ENCODE measurements at regions not wholly inside any gene's neighbourhood (a gene's known extent, or its start where the extent isn't known, plus 50 kb on each side); places are given as distances from the start of the nearest gene placed in this dataset.

GRCh38 chr1:63068626-63069025, 253.7 kb upstream of the FOXD3 start:
- Mint-ChIP-seq H3K27me3 (peaks cover 19% of the 10 kb centered on the region), H3K4me1 (ENCODE audit: low read depth) (no peaks in the 10 kb centered on the region)
- ATAC-seq = no peak

GRCh38 chr1:63069214-63069613, 253.2 kb upstream of the FOXD3 start:
- no peak overlapping the region for H3K27ac Mint-ChIP-seq
- TF ChIP-seq CTCF (IDR thresholded peaks at IDR 0.05) = no peak
- intact Hi-C loops (cut with micrococcal nuclease) = no loop called here
- no peak overlapping the region for H3K4me3 Mint-ChIP-seq
- ATAC-seq = no peak
- H3K9me3 Mint-ChIP-seq = no peaks in the 10 kb centered on the region
- no peaks in the 10 kb centered on the region for H3K4me1 Mint-ChIP-seq (ENCODE audit: low read depth)
- POLR2A ChIA-PET = no interaction called here
- peaks cover 21% of the 10 kb centered on the region for H3K27me3 Mint-ChIP-seq
- CTCF ChIA-PET = no interaction called here
- no peaks in the 10 kb centered on the region for H3K36me3 Mint-ChIP-seq (ENCODE audit: low read depth)
- no peak for DNase-seq

More at GRCh38 chr1:63068626-63069025, 253.7 kb upstream of the FOXD3 start:
- intact Hi-C loops (cut with micrococcal nuclease) = no loop called here
- no peak for DNase-seq
- Mint-ChIP-seq H3K36me3 (ENCODE audit: low read depth) (no peaks in the 10 kb centered on the region), H3K4me3 (no peak overlapping the region), H3K9me3 (no peaks in the 10 kb centered on the region), H3K27ac (no peak overlapping the region)
- CTCF ChIA-PET = no interaction called here
- POLR2A ChIA-PET = no interaction called here
- no peak for TF ChIP-seq CTCF (IDR thresholded peaks at IDR 0.05)

GRCh38 chr1:63073309-63074306, 248.8 kb upstream of the FOXD3 start:
- ChIA-PET POLR2A (no interaction called here), CTCF (no interaction called here)
- H3K27ac Mint-ChIP-seq = no peak overlapping the region
- intact Hi-C loops (cut with micrococcal nuclease) = no loop called here
- H3K4me3 Mint-ChIP-seq = no peak overlapping the region
- no peaks in the 10 kb centered on the region for H3K36me3 Mint-ChIP-seq (ENCODE audit: low read depth)
- no peak for ATAC-seq
- peaks cover 4% of the 10 kb centered on the region for H3K9me3 Mint-ChIP-seq
- DNase-seq = no peak
- H3K4me1 Mint-ChIP-seq (ENCODE audit: low read depth) = no peaks in the 10 kb centered on the region
- no peak for TF ChIP-seq CTCF (IDR thresholded peaks at IDR 0.05)
- peaks cover 31% of the 10 kb centered on the region for H3K27me3 Mint-ChIP-seq

- intact Hi-C loops (cut with micrococcal nuclease) = no loop called here
- Mint-ChIP-seq H3K36me3 (ENCODE audit: low read depth) (no peaks in the 10 kb centered on the region), H3K27me3 (peaks cover 31% of the 10 kb centered on the region), H3K27ac (no peak overlapping the region), H3K4me1 (ENCODE audit: low read depth) (no peaks in the 10 kb centered on the region), H3K9me3 (peaks cover 4% of the 10 kb centered on the region), H3K4me3 (no peak overlapping the region)
- ChIA-PET POLR2A (no interaction called here), CTCF (no interaction called here)
- TF ChIP-seq CTCF (IDR thresholded peaks at IDR 0.05) = no peak
- ATAC-seq = no peak
- DNase-seq = no peak
Observed at GRCh38 chr1:63074321-63074720, 248.0 kb upstream of the FOXD3 start.

- DNase-seq (no peak), ATAC-seq (no peak)
- no peak overlapping the region for H3K4me3 Mint-ChIP-seq
- no peaks in the 10 kb centered on the region for H3K4me1 Mint-ChIP-seq (ENCODE audit: low read depth)
- H3K27me3 Mint-ChIP-seq = peaks cover 6% of the 10 kb centered on the region
- H3K9me3 Mint-ChIP-seq = no peaks in the 10 kb centered on the region
- TF ChIP-seq CTCF (IDR thresholded peaks at IDR 0.05) = no peak
- POLR2A ChIA-PET = no interaction called here
- CTCF ChIA-PET = no interaction called here
- intact Hi-C loops (cut with micrococcal nuclease) = no loop called here
- H3K27ac Mint-ChIP-seq = no peak overlapping the region
- no peaks in the 10 kb centered on the region for H3K36me3 Mint-ChIP-seq (ENCODE audit: low read depth)
Observed at GRCh38 chr1:63082766-63083165, 239.6 kb upstream of the FOXD3 start.

Measured in activated CD8-positive, alpha-beta T cell treated with anti-CD3 and anti-CD28 coated beads for 36 hours (primary cell).